Loucy (cell line): ENCODE measurements at regions not wholly inside any gene's neighbourhood (a gene's known extent, or its start where the extent isn't known, plus 50 kb on each side); places are given as distances from the start of the nearest gene placed in this dataset.

Source experiments
- H2AFZ ChIP-seq: fragments of 200-600 bp; sonication (generic); 2 replicates; pipeline ENCODE4 v1.6.0; 2016; ENCODE audit warnings: antibody characterized with exemption, mild to moderate bottlenecking, low read length, moderate library complexity
- H3F3A ChIP-seq: fragments of 200-600 bp; 2 replicates; pipeline ENCODE4 v1.6.0; 2016; ENCODE audit warnings: antibody characterized with exemption, low read depth, mild to moderate bottlenecking
- H3K27me3 ChIP-seq: fragments of 200-600 bp; sonication (generic); 2 replicates; pipeline ENCODE4 v1.6.1; 2014; ENCODE audit warnings: low read length, mild to moderate bottlenecking; ENCODE audit not compliant: insufficient read depth, poor library complexity, severe bottlenecking
- H3K36me3 ChIP-seq: fragments of 200-600 bp; sonication (generic); 2 replicates; pipeline ENCODE4 v1.6.1; 2016; ENCODE audit warnings: low read length; ENCODE audit not compliant: insufficient read depth
- H3K4me1 ChIP-seq: fragments of 200-600 bp; sonication (generic); 2 replicates; pipeline ENCODE4 v1.5.1; 2014; ENCODE audit warnings: low read length, mild to moderate bottlenecking; ENCODE audit not compliant: insufficient read depth, poor library complexity, severe bottlenecking
- H3K4me2 ChIP-seq: fragments of 200-600 bp; sonication (generic); 2 replicates; pipeline ENCODE4 v1.6.0; 2014; ENCODE audit warnings: antibody characterized with exemption, low read length, low read depth, mild to moderate bottlenecking; ENCODE audit not compliant: poor library complexity, severe bottlenecking
- H3K4me3 ChIP-seq: fragments of 200-600 bp; sonication (generic); 2 replicates; pipeline ENCODE4 v1.5.1; 2014; ENCODE audit warnings: low read length, mild to moderate bottlenecking, mixed read lengths; ENCODE audit not compliant: poor library complexity, severe bottlenecking
- H3K79me2 ChIP-seq: fragments of 200-600 bp; sonication (generic); 2 replicates; pipeline ENCODE4 v1.6.1; 2014; ENCODE audit warnings: low read length; ENCODE audit not compliant: insufficient read depth
- H3K9ac ChIP-seq: fragments of 200-600 bp; sonication (generic); 2 replicates; pipeline ENCODE4 v1.6.0; 2014; ENCODE audit warnings: mild to moderate bottlenecking, low read depth, low read length, moderate library complexity; ENCODE audit not compliant: poor library complexity, severe bottlenecking
- H3K9me2 ChIP-seq: fragments of 200-600 bp; sonication (generic); replicated peaks from 2 replicates; pipeline ENCODE4 v1.6.1; 2016; ENCODE audit warnings: low read depth, low read length, mixed read lengths
- H3K9me3 ChIP-seq: fragments of 200-600 bp; sonication (generic); 2 replicates; pipeline ENCODE4 v1.6.1; 2014; ENCODE audit warnings: mild to moderate bottlenecking, antibody characterized with exemption, low read length, low read depth; ENCODE audit not compliant: insufficient read depth
- H4K20me1 ChIP-seq: fragments of 200-600 bp; sonication (generic); 2 replicates; pipeline ENCODE4 v1.6.0; 2014; ENCODE audit warnings: antibody characterized with exemption, low read length, mild to moderate bottlenecking; ENCODE audit not compliant: insufficient read depth, poor library complexity, severe bottlenecking
- CTCF ChIP-seq: fragments of 200-600 bp; sonication (generic); conservative IDR thresholded peaks from 2 replicates; pipeline ENCODE4 v1.5.1; 2014; ENCODE audit warnings: mild to moderate bottlenecking, antibody characterized with exemption, low read length
- EZH2phosphoT487 ChIP-seq: fragments of 200-600 bp; IDR thresholded peaks from 2 replicates; pipeline ENCODE4 v1.6.1; 2018; ENCODE audit warnings: antibody characterized with exemption, mild to moderate bottlenecking, moderate library complexity, borderline replicate concordance

GRCh38 chr4:134531013-134531412 lies 329.4 kb upstream of the PABPC4L start:
- no peaks in the 10 kb centered on the region for H4K20me1 ChIP-seq
- TF ChIP-seq CTCF = no peak
- TF ChIP-seq EZH2phosphoT487 = no peak
- H2AFZ ChIP-seq = no peak overlapping the region
- no peaks in the 10 kb centered on the region for H3F3A ChIP-seq
- no peaks in the 10 kb centered on the region for H3K9me3 ChIP-seq
- no peaks in the 10 kb centered on the region for H3K79me2 ChIP-seq
- no peaks in the 10 kb centered on the region for H3K4me1 ChIP-seq
- H3K27me3 ChIP-seq = no peaks in the 10 kb centered on the region
- H3K9me2 ChIP-seq = no peaks in the 10 kb centered on the region
- H3K36me3 ChIP-seq = no peaks in the 10 kb centered on the region
- H3K4me3 ChIP-seq = no peak overlapping the region
- no peak overlapping the region for H3K9ac ChIP-seq
- H3K4me2 ChIP-seq = no peak overlapping the region

GRCh38 chr4:134529629-134530028 lies 328.0 kb upstream of the PABPC4L start:
- H3K4me3 ChIP-seq = no peak overlapping the region
- no peaks in the 10 kb centered on the region for H3F3A ChIP-seq
- no peaks in the 10 kb centered on the region for H3K9me3 ChIP-seq
- H3K79me2 ChIP-seq = no peaks in the 10 kb centered on the region
- no peak overlapping the region for H3K9ac ChIP-seq
- H3K4me1 ChIP-seq = no peaks in the 10 kb centered on the region
- H3K36me3 ChIP-seq = no peaks in the 10 kb centered on the region
- no peaks in the 10 kb centered on the region for H3K9me2 ChIP-seq
- H3K27me3 ChIP-seq = no peaks in the 10 kb centered on the region
- no peak for TF ChIP-seq EZH2phosphoT487
- no peak for TF ChIP-seq CTCF
- no peak overlapping the region for H3K4me2 ChIP-seq
- H2AFZ ChIP-seq = no peak overlapping the region
- no peaks in the 10 kb centered on the region for H4K20me1 ChIP-seq

DNA sequence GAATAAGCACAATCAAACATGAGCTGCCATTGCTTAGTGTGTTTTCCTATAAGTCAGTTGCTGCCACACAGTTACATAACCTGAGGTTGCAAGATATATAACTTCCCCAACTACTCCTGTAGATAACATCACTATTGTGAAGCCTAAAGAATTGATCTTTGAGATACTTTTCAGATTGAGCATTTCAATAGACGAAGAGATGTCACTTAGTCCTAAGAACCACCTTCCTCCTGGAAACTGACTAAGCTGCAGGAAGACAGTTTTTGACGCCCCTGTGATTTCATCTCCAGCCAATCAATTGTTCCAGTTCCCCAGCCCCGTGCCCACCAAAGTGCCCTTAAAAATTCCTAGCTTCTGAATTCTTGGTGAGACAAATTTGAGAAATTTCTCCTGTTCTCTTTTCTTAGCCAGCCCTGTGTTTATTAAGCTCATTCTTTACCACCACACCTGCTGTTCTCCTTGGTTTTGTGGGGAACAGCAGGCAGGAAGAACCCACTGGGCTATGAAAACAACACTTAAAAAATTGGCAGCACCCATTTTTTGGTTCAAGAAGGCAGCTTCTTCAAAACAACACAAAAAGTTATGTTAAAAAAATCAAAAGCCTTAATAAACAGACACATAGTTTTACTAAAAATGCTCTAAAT lies 317.1 kb upstream of the PABPC4L start:
- Histone ChIP-seq H3K9me3 (no peaks in the 10 kb centered on the region), H3F3A (no peaks in the 10 kb centered on the region), H3K9ac (no peak overlapping the region), H3K4me1 (no peaks in the 10 kb centered on the region), H4K20me1 (no peaks in the 10 kb centered on the region), H3K27me3 (no peaks in the 10 kb centered on the region), H3K36me3 (no peaks in the 10 kb centered on the region), H3K9me2 (no peaks in the 10 kb centered on the region), H3K4me2 (no peak overlapping the region), H2AFZ (no peak overlapping the region), H3K4me3 (no peak overlapping the region), H3K79me2 (no peaks in the 10 kb centered on the region)
- TF ChIP-seq CTCF = no peak
